AML-193 (cell line): ENCODE measurements at regions not wholly inside any gene's neighbourhood (a gene's known extent, or its start where the extent isn't known, plus 50 kb on each side); places are given as distances from the start of the nearest gene placed in this dataset.
A peak's percentile ranks its signal among the peaks of the same experiment; 100 is the strongest.
"Not testable (repeated sequence)": the region's sequence is repeated elsewhere in the genome, so short reads cannot be mapped to it uniquely, and the experiment has no call there.

ENCODE experiments used
- DNase-seq, 2 experiments: peaks; one replicate each; lab custom pipeline; 2025; lab: John Stamatoyannopoulos, UW

DNA sequence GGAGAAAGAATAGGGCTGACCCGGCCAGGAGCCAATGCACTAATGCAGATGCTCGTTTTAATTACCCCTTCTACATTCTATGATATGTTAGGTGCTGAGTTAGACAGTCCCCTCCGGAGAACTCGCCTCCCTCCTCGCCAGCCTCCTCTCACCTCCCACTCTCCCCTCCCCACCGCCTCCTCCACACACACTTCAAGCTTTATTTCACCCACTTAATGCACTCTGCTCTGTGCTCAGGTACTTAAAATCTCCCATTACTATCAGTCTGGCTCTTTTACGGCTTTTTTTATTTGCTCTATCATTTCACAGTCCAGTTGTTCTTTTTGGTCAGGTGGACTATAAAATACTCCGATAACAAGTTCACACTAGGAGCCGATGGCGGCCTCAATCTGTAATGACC is 231.6 kb downstream of the TEX36 start:
- no peak for DNase-seq

DNA sequence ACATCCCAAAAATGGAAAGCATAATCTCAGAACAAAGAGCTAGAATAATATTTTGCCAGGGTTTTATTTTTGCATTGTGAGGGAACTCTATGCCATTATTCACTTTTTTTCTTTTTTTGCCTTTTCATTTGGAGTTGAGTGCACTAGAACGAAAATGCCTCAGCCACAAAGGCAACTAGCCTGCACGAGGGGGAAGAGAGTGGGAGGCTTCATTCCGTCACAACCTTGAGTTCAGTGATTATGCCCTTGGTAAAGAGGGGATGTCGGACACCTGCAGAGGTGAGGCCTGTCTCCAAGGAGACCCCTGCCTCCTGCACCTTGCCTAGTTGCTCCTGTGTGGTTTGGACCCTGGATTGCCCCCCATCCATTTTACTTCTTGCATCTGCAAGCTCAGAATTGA is 232.7 kb downstream of the TEX36 start:
- DNase-seq, result no peak

DNA sequence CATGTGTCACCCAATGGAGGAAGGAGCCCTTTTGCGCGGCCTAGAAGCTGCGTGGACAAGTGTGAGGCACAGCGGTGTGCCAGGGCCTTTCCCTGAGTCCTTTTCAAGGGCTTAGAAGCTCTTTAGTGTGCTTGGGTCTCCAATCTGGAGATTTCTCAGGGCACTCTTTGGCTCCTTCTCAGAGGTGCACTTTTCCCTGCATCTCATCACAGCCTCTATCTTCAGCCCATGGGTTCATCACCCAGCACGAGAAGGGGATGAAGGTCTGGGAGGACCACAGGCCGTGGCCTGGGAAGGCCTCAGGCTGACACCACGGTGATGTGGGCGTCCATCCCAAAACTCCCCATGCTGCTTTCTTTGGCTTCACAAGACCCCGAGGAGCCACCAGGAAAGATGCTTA is 233.4 kb downstream of the TEX36 start:
- DNase-seq, result no peak

DNA sequence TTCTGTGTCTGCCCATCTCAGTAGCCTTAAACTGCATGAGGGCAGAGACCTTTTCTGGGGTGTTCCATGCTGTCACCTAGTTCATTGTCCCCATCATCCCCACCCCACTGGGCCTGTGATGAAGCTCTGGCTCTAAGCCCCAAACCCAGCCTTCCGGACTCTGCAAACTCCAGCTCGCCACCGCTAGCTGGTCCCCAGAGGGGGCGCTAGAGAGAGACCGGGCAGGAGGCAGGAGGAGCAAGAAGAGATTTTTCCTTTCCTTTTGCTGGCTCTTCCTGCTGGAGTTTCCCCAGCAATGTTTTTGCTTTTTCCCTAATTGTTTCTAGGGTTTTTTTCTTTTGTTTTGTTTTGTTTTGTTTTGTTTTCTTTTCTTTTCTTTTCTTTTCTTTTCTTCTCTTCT is 234.4 kb downstream of the TEX36 start:
- peak in 1 of 2 experiments; percentile 1 for DNase-seq

DNA sequence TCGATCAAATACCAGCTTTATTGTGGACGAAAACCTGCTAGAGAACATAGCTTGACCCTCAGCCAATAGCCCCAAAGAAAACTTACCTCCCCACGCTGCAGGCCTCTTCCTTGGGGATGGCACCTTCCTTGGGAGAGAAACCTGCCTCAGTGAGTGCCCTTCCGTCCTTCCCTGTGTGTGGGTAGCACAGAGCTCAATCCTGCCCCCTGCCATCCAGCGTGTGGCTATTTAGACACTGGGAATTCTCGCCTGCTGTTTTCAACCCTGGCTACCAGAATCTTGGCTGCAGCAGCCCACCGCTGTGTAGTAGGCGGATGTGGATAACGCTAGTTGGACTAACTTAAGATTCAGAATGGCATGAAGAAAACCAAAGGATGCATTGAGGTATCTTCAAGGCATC is 238.2 kb downstream of the TEX36 start:
- DNase-seq, result no peak

DNA sequence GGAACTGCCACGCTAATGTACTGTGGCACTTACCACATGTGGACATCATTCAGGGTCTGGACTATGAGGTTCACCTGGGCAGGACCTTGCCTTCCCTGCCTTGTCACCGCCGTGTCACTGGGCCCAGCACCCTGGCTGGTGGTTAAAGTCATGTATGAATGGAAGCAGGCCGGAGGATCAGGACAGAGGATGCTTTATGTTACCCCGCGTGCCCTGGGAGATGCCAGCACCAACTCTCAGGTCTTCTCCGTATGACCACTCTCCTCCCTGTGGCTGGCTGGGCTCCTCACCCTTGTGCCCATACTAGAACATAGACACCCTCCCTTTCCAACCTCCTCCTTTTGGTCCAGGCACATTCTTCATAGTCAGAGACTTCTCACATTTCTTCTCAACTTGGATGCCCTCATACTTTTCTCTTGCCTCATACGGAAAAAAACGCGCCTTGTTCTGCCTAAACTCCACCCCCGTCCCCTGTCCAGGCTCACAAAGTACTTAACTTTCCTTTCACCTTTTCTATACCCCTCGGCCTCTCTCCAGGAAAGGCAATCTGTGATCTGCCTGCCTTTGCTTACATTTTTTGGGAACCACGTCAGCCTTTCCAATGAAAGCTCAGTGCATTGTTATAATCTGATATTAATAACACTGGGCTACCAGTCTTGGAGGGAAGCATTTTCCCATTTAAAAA is 240.0 kb downstream of the TEX36 start:
- no peak for DNase-seq

DNA sequence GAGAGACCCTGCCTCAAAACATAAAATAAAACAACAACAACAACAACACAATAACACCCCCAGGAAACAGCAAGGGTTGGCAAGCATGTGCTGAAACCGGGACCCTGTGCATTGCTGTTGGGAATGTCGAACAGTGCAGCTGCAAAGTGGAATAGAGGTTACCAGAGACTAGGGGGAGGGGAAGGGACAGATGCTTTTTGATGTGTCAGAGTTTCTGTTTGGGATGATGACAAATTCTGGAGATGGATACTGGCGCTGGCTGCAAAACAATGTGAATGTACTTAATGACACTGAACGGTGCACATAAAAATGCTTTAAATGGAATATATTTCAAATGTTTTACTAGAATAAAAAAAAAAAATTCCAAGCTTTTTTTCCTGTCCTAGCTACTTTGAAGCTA is 241.8 kb downstream of the TEX36 start:
- DNase-seq, result no peak

DNA sequence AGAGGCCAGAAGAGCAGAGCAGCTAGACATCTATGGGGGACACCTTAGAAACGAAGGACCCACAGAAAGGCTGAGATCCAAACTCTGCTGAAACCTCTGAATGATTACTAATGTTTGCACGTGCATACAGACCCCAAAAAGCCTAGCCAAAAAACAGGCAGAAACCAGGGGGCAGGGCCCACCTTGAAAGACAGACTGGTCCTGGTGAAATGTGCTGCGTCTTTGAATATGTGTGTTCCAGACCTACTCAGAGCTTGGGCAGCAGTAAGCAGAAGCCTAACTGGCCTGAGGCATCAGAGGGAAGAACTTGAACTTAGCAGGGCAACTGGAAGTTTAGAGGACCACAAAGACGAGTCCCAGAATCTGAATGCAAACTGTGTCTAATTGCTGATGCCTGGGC is 251.8 kb downstream of the TEX36 start:
- DNase-seq, result no peak

DNA sequence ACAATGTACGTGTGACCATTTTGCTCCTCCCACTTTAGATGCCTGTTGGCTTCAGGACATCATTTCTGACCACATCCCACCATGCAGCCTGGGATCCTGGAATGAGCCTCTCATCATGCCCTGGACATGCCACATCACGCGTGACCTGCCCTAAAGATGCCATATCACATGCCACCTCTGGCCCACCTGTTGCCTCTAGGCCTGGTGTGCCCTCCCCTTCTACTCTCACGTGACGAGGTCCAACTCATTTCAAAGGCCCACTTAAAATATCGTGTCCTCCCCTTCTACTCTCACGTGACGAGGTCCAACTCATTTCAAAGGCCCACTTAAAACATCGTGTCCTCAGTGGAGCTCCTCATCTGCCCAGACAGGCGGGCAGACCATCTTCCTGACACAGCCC is 254.9 kb downstream of the TEX36 start:
- DNase-seq, result no peak

DNA sequence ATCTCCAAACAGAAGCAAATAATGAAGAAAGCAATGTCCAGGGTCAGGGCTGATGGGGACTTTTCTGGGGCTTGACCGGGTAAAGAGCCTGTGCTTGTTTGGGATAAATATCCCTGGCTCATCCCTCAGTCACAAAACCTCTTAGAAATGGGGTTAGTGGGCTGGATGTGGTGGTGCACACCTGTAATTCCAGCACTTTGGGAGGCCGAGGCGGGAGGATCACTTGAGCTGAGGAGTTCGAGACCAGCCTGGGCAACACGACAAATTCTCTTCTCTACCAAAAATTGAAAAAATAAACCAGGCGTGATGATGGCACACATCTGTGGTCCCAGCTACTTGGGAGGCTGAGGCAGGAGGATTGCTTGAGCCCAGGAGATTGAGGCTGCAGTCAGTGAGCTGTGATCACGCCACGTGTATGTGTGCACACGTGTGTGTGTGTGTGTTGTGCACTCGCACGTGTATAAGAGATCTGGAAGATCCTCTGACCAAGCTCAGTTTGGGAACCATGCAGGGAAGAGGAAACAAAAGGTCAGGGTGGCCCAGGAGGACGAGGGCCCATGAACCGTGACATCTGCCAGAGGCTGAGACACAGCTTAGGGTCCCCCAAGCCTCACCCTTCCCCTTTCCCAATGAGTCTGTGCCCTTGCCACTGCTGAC is 258.6 kb downstream of the TEX36 start:
- DNase-seq, result no peak

DNA sequence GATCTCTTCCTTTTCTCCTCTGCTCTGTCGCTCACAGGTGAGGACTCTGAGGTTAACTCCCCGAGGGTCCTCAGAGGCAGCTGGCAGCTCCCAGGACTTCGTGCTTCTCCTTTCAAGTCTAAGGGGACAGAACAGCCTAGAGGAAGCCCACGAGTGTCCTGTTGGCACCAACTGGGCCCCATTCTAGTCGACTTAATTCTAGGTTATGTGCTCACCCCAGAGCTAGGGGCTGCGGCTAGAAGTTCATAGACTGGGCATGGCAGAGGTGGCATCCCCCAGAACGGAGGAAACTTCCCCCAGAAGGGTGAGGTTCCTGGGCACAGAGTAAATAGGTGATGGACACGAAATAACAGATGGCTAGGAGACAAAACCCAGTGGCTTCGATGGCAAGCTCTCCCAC is 259.4 kb downstream of the TEX36 start:
- no peak for DNase-seq

DNA sequence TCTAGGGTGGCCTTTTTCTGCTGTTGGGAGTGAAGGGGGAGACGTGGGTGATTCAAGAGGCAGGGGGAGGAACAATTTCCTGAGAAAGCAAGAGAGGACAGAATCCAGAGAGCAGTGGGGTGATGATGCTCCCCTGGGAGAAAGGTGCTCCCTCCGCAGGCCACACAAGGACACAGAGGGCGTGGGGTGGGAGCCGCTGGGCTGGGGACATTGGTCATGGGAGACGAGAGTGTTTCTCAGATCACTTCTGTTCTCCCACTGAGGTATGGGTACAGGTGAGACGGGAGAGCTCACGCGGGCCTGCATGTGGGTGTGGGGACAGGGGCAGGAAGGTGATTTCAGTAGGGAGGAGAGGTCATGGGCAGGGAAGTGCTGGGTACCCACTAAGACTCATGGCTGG is 259.5 kb upstream of the CTBP2 start:
- DNase-seq, result no peak

DNA sequence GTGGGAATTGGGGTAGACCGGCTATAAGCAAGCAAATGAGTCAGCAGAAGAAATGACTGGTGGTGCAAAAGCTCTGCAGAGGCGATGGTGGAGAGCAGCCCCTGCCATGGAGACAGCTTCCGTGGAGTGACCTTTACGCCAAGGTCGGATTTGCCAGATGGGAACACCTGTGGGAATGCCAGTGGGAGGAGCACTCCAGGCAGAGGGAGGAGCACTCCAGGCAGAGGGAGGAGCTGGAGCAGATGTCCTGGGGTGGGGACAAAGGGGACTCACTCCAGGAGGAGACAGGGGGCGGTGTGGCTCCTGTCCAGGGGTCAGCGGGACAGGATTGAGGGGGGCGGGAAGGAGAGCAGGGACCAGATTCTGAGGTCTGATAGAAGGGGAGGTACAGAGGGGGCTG is 258.8 kb upstream of the CTBP2 start:
- no peak for DNase-seq

DNA sequence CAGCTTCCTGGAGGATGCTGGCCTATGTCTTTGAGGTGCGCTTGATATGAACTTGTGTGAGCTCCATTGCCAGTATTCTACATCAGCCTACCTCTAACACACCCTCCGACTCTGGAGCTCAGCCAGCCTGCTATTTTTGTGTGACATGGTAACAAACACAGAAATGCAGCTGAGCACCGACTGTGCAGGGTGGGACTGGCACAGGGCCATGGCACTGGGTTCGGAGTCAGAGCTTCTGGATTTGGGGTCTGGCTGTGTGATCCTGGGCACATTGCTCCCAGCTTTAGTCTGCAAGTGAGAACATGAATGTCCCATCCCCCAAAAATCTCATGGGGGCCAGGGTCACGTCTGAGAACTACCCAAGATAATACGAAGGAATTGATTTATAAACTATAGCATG is 257.2 kb upstream of the CTBP2 start:
- DNase-seq, result no peak

DNA sequence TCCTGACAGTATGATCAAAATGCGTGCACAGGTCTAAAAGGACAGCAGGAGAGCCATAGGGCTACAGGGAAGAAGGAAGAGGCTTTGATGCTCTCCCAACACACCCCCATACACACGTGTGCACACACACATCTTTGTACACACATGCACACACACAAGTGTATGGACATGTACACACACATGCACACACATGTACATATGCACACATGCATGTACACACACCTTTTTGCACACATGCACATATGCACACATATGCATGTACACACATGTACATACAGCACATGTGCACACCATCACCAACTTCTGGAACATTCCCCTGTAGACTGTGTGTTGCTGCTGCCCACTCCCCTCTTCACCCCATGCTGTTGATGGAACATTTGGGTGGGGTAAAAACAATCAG is 255.6 kb upstream of the CTBP2 start:
- DNase-seq, result no peak

DNA sequence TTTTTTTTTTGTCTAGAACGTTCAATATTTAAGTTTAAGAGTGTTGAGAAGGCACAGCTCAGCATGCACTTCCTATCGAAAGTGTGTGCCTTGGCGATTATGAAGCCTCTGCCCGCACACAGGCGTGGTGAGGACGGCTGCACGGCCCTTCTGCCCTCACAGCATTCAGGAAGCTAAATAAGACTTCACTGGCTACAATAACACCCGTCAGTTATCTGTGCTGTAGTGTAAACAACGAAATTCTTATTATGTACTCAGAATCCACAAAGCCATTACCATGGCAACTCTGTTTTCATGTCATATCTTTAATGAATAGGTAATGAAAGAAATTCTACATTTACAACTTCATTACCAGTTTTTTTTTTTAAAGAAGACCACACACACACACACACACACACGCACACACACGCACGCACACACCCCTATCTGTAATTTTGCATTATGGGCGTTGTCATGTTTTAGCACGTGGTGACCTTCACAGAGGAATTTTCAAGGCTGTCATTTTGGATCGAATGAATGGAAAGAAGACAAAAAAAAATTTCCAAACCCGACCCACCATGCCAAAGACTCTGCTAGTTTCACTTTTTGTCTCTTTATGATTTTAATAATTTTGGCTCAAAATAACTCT is 254.8 kb upstream of the CTBP2 start:
- DNase-seq, result no peak

DNA sequence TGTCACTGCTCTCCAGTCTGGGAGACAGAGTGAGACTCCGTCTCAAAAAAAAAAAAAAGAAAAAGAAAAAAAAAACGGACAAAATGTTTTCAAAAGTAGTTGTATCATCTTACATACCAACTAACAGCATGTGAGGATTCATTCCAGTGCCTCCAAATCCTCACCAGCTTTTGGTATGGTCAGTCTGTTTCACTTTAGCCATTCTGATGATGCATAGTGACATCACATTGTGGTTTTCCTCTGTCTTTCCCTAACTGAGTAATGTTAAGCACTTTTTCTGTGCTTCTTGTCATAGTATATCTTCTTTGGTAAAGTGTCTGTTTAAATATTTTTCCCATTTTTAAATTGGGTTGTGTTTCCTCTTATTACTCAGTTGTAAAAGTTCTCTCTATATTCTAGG is 251.4 kb upstream of the CTBP2 start:
- no peak for DNase-seq

DNA sequence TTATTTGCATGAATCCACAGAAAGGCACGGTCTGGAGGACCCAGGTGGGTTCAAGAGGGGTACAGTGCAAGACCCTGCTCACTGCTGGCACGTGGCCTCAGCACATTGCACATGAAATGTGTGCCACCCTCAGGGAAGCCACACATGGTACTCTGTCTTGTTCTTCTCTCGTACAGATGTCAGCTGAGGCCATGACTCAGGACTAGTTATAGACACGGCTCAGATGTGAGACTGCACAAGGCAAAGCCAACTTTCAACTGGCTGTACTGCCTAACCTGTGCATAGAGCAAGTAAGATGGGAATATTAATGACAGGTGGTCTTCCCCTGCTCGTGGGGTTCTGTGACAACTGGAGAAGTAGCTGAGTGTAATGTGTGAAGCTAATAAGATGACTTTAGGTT is 249.4 kb upstream of the CTBP2 start:
- DNase-seq, result no peak

DNA sequence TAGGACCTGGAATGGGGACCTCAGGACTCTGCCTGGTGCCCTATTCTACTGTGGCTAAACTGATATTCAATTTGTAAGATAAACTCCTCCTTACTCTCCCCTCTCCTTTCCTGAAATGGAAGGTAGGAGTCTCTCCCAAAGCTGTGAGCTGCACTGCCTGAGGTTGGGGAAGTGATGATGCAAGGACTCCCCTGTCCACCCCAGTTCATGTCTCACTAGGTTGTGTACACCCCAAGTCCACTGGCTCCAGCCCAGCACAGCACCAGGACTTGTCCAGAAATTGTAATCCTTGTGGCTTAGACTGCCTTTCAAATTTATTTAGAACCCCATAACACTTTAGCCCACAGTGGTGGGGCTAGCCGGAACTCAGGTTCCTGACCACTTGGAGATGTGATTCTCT is 247.2 kb upstream of the CTBP2 start:
- no peak for DNase-seq

DNA sequence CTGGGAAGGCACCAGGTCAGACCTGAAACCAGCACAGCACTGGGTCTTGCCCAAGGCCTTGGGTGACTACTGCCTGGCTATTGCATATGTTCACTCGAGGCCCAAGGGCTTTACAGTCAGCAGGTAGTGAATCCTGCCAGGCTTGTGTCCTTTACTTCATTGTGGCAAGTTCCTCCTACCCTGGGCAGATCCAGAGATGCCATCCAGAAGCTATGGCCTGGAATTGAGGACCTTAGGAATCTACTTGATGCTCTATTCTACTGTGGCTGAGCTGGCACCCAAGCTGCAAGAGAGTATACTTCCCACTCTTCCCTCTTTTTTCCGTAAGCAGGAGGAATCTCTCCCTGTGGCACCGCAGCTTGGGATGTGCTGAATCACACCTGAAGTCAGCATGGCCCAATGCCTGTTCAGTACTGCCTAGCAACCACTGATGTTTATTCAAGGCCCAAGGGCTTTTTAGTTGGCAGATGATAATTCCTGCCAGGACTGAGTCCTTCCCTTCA is 246.7 kb upstream of the CTBP2 start:
- DNase-seq, result no peak

DNA sequence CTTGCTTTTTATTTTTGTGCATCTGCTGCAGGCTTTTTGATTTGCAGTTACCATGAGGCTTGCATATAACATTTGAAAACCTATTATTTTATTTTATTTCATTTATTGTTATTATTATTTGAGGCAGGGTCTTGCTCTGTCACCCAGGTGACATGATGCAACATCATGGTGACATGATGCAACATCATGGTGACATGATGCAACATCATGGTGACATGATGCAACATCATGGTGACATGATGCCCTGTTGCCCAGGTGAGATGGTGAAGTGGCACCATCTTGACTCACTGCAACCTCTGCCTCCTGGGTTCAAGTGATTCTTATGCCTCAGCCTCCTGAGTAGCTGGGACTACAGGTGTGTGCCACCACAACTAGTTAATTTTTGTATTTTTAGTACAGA is 244.5 kb upstream of the CTBP2 start:
- not testable (repeated sequence) for DNase-seq

DNA sequence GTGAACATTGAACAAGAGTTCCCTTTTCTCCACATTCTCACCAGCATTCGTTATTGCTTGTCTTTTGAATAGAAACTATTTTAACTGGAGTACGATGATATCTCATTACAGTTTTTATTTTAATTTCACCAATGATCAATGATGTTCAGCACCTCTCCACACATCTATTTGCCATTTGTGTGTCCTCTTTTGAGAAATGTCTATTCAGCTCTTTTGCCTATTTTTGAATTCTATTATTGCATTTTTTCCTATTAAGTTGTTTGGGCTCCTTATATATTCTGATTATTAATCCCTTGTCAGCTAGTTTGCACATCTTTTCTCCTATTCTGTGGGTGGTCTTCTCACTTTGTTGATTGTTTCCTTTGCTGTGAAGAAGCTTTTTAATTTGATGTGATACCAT is 241.1 kb upstream of the CTBP2 start:
- no peak for DNase-seq

DNA sequence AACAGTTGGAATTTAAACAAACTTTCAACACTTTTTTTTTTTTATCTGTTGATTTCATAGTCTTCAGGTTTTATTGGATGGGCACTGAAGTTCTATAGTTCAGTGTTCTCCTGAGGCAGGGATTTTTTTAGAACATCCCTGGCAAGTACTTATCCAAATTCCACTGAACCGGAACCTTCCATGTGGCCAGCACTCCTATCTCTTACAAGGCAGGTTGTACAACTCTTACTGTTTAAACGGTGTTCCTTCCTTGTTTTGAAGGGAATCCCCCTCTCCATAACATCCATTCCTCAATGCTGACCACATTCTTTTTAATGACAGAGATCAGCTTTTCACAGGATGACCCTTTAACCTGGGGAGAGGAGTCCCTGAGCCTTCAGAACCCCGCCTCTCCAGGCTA is 238.9 kb upstream of the CTBP2 start:
- DNase-seq, result no peak

DNA sequence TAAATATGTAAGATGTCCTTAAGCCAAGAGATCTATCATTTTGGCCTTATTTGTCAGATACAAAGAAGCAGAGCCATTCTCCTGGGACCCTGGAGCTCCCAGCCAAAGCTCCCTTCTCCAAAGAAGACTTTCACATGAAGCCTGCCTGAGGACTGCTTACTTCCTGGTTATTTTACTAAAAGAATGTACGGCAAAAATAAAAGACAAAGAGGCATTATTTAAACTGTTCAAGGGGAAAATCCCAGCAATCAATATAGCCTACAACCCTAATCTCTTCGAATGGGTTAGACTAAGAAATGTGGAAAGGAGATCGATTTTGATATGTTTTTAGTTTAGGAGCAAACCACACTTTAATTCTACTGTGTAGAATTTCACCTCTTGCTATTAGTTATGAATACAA is 237.9 kb upstream of the CTBP2 start:
- no peak for DNase-seq
